ENCODE measurements at regions not wholly inside any gene's neighbourhood (a gene's known extent, or its start where the extent isn't known, plus 50 kb on each side); places are given as distances from the start of the nearest gene placed in this dataset.

DNA sequence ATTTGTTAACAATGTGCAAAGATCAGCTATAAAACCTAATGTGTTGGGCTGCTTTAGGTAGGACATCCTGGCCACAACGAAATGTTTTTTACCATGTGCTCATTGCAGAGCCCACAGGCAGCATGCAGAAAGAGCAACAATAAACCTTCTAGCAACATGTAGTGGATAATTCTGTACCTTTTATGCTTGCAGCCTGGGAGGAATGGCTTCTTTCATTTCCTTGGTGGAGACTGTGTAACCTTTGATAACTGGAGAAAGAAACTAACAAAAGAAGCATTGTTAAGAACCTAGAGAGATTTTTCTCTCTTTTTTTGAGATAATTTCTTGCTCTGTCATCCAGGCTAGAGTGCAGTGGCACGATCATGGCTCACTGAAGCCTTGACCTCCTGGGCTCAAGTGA lies 225.5 kb upstream of the PRICKLE1 start:
- Histone ChIP-seq H3K4me1 (ENCODE audit: control insufficient read depth in 2 of 2, insufficient read depth in 2 of 2, low read length in 2 of 2) (no peaks in the 10 kb centered on the region), H3K27me3 (ENCODE audit: control insufficient read depth in 2 of 2, insufficient read depth in 2 of 2, low read length in 2 of 2) (no peaks in the 10 kb centered on the region), H3K36me3 (ENCODE audit: control insufficient read depth in 2 of 3, insufficient read depth in 3 of 3, low read length in 3 of 3) (no peaks in the 10 kb centered on the region), H3K27ac (ENCODE audit: low read depth, low read length) (no peak overlapping the region), H3K9me3 (ENCODE audit: control insufficient read depth in 2 of 3, low read length in 3 of 3) (no peaks in the 10 kb centered on the region), H3K4me3 (ENCODE audit: low read length) (no peak overlapping the region)
- Mint-ChIP-seq H3K27me3 (no peaks in the 10 kb centered on the region), H3K9me3 (peaks cover 0 to 19% (median 2%) of the 10 kb centered on the region in 11 donors), H3K27ac (no peak overlapping the region), H3K36me3 (no peaks in the 10 kb centered on the region), H3K4me3 (no peak overlapping the region), H3K4me1 (no peaks in the 10 kb centered on the region)
- CTCF ChIA-PET, result no interaction called here
- DNase-seq, result no peak
- POLR2A ChIA-PET, result no interaction called here
- intact Hi-C loops (cut with micrococcal nuclease), result no loop called here
- no peak for ATAC-seq

DNA sequence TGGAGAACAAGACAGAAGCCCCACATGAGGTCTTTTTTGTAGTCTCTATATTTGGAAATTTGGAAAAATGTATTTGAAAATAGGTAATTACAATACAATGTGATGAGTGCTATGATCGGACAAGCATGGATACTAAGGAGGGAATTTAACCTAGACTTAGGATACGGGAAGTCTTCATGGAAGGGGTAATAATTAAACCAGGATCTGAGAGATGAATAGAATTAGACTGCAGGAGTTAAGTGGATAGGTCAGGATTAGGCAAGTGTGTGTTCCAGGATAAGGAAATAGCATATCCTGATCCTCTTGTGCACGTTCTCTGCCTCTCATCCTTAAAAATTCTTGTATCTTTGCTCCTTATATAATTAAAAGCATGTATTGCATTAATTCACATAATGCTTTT lies 223.3 kb upstream of the PRICKLE1 start:
- H3K4me1 ChIP-seq (ENCODE audit: control insufficient read depth in 2 of 2, insufficient read depth in 2 of 2, low read length in 2 of 2), result no peaks in the 10 kb centered on the region
- Mint-ChIP-seq H3K4me3 (no peak overlapping the region), H3K27ac (no peak overlapping the region), H3K36me3 (no peaks in the 10 kb centered on the region), H3K27me3 (no peaks in the 10 kb centered on the region), H3K4me1 (no peaks in the 10 kb centered on the region), H3K9me3 (peaks cover 0 to 14% (median 2%) of the 10 kb centered on the region in 11 donors)
- H3K36me3 ChIP-seq (ENCODE audit: control insufficient read depth in 2 of 3, insufficient read depth in 3 of 3, low read length in 3 of 3), result no peaks in the 10 kb centered on the region
- H3K27ac ChIP-seq (ENCODE audit: low read depth, low read length), result no peak overlapping the region
- POLR2A ChIA-PET, result no interaction called here
- CTCF ChIA-PET, result no interaction called here
- H3K4me3 ChIP-seq (ENCODE audit: low read length), result no peak overlapping the region
- intact Hi-C loops (cut with micrococcal nuclease), result no loop called here
- H3K27me3 ChIP-seq (ENCODE audit: control insufficient read depth in 2 of 2, insufficient read depth in 2 of 2, low read length in 2 of 2), result no peaks in the 10 kb centered on the region
- DNase-seq (no peak), ATAC-seq (no peak)
- no peaks in the 10 kb centered on the region for H3K9me3 ChIP-seq (ENCODE audit: control insufficient read depth in 2 of 3, low read length in 3 of 3)

DNA sequence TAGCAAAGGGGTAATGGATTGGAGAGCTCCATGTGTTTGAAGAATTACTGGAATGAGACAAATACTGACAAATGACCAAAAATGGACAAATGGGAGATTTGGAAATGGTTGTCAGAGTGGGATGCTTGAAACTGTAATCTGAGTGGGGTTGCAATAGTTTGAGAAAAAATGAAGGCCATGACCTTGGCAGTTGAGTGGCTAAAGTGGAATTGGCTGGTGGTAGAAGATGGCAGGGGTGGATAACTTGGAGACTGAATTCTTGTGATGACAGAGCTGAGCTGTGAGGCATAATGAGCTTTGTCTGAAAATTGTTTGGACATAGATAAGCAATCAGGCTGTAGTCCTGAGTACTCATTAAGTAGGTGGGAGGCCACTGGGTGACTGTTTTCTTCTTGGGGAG lies 222.5 kb upstream of the PRICKLE1 start:
- intact Hi-C loops (cut with micrococcal nuclease), result no loop called here
- H3K27me3 Mint-ChIP-seq, result no peaks in the 10 kb centered on the region
- DNase-seq, result no peak

DNA sequence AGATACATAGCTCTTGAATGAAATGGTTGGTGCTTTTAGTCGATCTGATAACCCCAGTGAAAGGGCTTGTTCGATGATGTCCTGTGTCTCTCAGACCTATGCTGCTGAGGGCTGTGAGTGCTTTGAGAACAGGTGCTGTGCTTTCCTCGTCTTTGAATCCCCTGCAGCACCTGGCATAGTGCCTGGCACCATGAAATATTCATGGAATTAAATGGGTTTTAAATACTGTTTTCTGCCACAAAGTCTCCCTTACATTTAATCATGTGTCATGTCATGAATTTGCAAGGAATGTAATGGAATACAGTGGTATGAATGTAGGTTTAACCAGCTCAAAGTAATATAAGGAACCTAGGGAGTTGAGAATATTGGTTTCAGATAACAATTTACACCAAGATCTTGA lies 220.5 kb upstream of the PRICKLE1 start:
- Mint-ChIP-seq H3K9me3 (peaks cover 0 to 9% (median 2%) of the 10 kb centered on the region in 11 donors), H3K36me3 (no peaks in the 10 kb centered on the region), H3K27me3 (no peaks in the 10 kb centered on the region), H3K4me1 (no peaks in the 10 kb centered on the region), H3K27ac (no peak overlapping the region), H3K4me3 (no peak overlapping the region)
- DNase-seq (no peak), ATAC-seq (no peak)
- no peaks in the 10 kb centered on the region for H3K4me1 ChIP-seq (ENCODE audit: control insufficient read depth in 2 of 2, insufficient read depth in 2 of 2, low read length in 2 of 2)
- CTCF ChIA-PET, result no interaction called here
- POLR2A ChIA-PET, result no interaction called here
- intact Hi-C loops (cut with micrococcal nuclease), result no loop called here
- H3K27ac ChIP-seq (ENCODE audit: low read depth, low read length), result no peak overlapping the region
- no peak overlapping the region for H3K4me3 ChIP-seq (ENCODE audit: low read length)
- H3K27me3 ChIP-seq (ENCODE audit: control insufficient read depth in 2 of 2, insufficient read depth in 2 of 2, low read length in 2 of 2), result no peaks in the 10 kb centered on the region
- H3K9me3 ChIP-seq (ENCODE audit: control insufficient read depth in 2 of 3, low read length in 3 of 3), result no peaks in the 10 kb centered on the region
- H3K36me3 ChIP-seq (ENCODE audit: control insufficient read depth in 2 of 3, insufficient read depth in 3 of 3, low read length in 3 of 3), result no peaks in the 10 kb centered on the region

More for the DNA sequence above, 222.5 kb upstream of the PRICKLE1 start:
- Mint-ChIP-seq H3K9me3 (peaks cover 0 to 9% (median 2%) of the 10 kb centered on the region in 11 donors), H3K27ac (no peak overlapping the region), H3K4me3 (no peak overlapping the region), H3K4me1 (no peaks in the 10 kb centered on the region), H3K36me3 (no peaks in the 10 kb centered on the region)
- Histone ChIP-seq H3K4me3 (ENCODE audit: low read length) (no peak overlapping the region), H3K4me1 (ENCODE audit: control insufficient read depth in 2 of 2, insufficient read depth in 2 of 2, low read length in 2 of 2) (no peaks in the 10 kb centered on the region), H3K36me3 (ENCODE audit: control insufficient read depth in 2 of 3, insufficient read depth in 3 of 3, low read length in 3 of 3) (no peaks in the 10 kb centered on the region), H3K27ac (ENCODE audit: low read depth, low read length) (no peak overlapping the region), H3K9me3 (ENCODE audit: control insufficient read depth in 2 of 3, low read length in 3 of 3) (no peaks in the 10 kb centered on the region), H3K27me3 (ENCODE audit: control insufficient read depth in 2 of 2, insufficient read depth in 2 of 2, low read length in 2 of 2) (no peaks in the 10 kb centered on the region)
- ChIA-PET POLR2A (no interaction called here), CTCF (no interaction called here)
- no peak for ATAC-seq

DNA sequence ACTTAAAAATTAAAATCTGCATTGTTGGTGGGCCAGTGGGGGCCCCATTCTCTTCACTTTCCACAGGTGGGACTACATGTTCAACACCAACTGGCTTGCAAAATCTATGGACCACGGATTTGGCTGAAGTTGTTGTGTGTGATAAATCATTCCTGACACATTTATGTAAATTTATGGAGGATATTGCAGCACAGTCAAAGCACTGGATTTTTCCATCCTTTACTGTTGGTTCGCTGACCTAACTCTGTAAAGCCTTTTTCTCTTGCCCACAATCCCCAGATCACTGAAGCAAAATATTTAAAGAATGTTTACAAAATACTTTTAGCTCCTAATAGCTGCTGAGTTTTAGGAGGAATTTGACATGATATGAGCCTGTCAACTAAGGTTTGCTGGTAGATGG lies 219.7 kb upstream of the PRICKLE1 start:
- Histone ChIP-seq H3K4me1 (ENCODE audit: control insufficient read depth in 2 of 2, insufficient read depth in 2 of 2, low read length in 2 of 2) (no peaks in the 10 kb centered on the region), H3K27me3 (ENCODE audit: control insufficient read depth in 2 of 2, insufficient read depth in 2 of 2, low read length in 2 of 2) (no peaks in the 10 kb centered on the region), H3K27ac (ENCODE audit: low read depth, low read length) (no peak overlapping the region), H3K4me3 (ENCODE audit: low read length) (no peak overlapping the region), H3K36me3 (ENCODE audit: control insufficient read depth in 2 of 3, insufficient read depth in 3 of 3, low read length in 3 of 3) (no peaks in the 10 kb centered on the region), H3K9me3 (ENCODE audit: control insufficient read depth in 2 of 3, low read length in 3 of 3) (no peaks in the 10 kb centered on the region)
- ChIA-PET POLR2A (no interaction called here), CTCF (no interaction called here)
- Mint-ChIP-seq H3K9me3 (peaks cover 0 to 9% (median 3%) of the 10 kb centered on the region in 11 donors), H3K36me3 (no peaks in the 10 kb centered on the region), H3K4me3 (no peak overlapping the region), H3K27ac (no peak overlapping the region), H3K27me3 (no peaks in the 10 kb centered on the region), H3K4me1 (no peaks in the 10 kb centered on the region)
- ATAC-seq (no peak), DNase-seq (no peak)
- intact Hi-C loops (cut with micrococcal nuclease), result no loop called here

- Histone ChIP-seq H3K27ac (ENCODE audit: low read depth, low read length) (no peak overlapping the region), H3K36me3 (ENCODE audit: control insufficient read depth in 2 of 3, insufficient read depth in 3 of 3, low read length in 3 of 3) (no peaks in the 10 kb centered on the region), H3K4me3 (ENCODE audit: low read length) (no peak overlapping the region), H3K27me3 (ENCODE audit: control insufficient read depth in 2 of 2, insufficient read depth in 2 of 2, low read length in 2 of 2) (no peaks in the 10 kb centered on the region), H3K4me1 (ENCODE audit: control insufficient read depth in 2 of 2, insufficient read depth in 2 of 2, low read length in 2 of 2) (no peaks in the 10 kb centered on the region), H3K9me3 (ENCODE audit: control insufficient read depth in 2 of 3, low read length in 3 of 3) (no peaks in the 10 kb centered on the region)
- DNase-seq (no peak), ATAC-seq (no peak)
- no peaks in the 10 kb centered on the region for H3K4me1 Mint-ChIP-seq
- no peaks in the 10 kb centered on the region for H3K36me3 Mint-ChIP-seq
- no peak overlapping the region for H3K27ac Mint-ChIP-seq
- CTCF ChIA-PET, result no interaction called here
- H3K9me3 Mint-ChIP-seq, result peaks cover 0 to 9% (median 2%) of the 10 kb centered on the region in 11 donors
- H3K27me3 Mint-ChIP-seq, result no peaks in the 10 kb centered on the region
- POLR2A ChIA-PET, result no interaction called here
- no peak overlapping the region for H3K4me3 Mint-ChIP-seq
- intact Hi-C loops (cut with micrococcal nuclease), result no loop called here
These were observed 218.2 kb upstream of the PRICKLE1 start for GRCh38 chr12:42807766-42808165.

DNA sequence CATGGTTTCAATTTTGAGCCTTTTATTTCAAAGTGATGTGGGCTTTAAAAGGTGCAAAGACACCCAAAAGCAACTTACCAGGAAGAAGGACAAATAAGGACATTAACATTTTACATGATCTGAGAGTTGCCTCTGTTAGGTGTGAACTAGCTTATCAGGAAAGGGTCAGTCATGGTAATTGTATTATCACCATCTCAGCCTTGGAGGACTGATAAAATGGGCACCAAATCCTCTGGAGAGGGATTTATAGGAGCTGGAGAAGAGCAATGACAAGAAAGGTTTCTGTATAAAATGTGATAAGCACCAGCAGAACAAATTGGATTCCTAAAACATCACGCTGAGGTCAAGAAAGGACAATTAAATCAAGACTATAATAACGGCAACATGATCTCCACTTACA lies 217.7 kb upstream of the PRICKLE1 start:
- Histone ChIP-seq H3K4me1 (ENCODE audit: control insufficient read depth in 2 of 2, insufficient read depth in 2 of 2, low read length in 2 of 2) (no peaks in the 10 kb centered on the region), H3K27ac (ENCODE audit: low read depth, low read length) (no peak overlapping the region), H3K9me3 (ENCODE audit: control insufficient read depth in 2 of 3, low read length in 3 of 3) (no peaks in the 10 kb centered on the region), H3K27me3 (ENCODE audit: control insufficient read depth in 2 of 2, insufficient read depth in 2 of 2, low read length in 2 of 2) (no peaks in the 10 kb centered on the region), H3K36me3 (ENCODE audit: control insufficient read depth in 2 of 3, insufficient read depth in 3 of 3, low read length in 3 of 3) (no peaks in the 10 kb centered on the region), H3K4me3 (ENCODE audit: low read length) (no peak overlapping the region)
- H3K27me3 Mint-ChIP-seq, result no peaks in the 10 kb centered on the region
- DNase-seq (no peak), ATAC-seq (no peak)
- no peaks in the 10 kb centered on the region for H3K36me3 Mint-ChIP-seq
- H3K4me3 Mint-ChIP-seq, result no peak overlapping the region
- POLR2A ChIA-PET, result no interaction called here
- H3K27ac Mint-ChIP-seq, result no peak overlapping the region
- intact Hi-C loops (cut with micrococcal nuclease), result no loop called here
- CTCF ChIA-PET, result no interaction called here
- H3K9me3 Mint-ChIP-seq, result peaks cover 0 to 9% (median 0%) of the 10 kb centered on the region in 11 donors
- H3K4me1 Mint-ChIP-seq, result no peaks in the 10 kb centered on the region
